ENCODE measurements at regions not wholly inside any gene's neighbourhood (a gene's known extent, or its start where the extent isn't known, plus 50 kb on each side); places are given as distances from the start of the nearest gene placed in this dataset.

- ATAC-seq (no peak), DNase-seq (ENCODE audit: low spot score) (no peak)
- Histone ChIP-seq H3K36me3 (ENCODE audit: insufficient read depth) (no peaks in the 10 kb centered on the region), H2AFZ (peak overlapping the region; percentile 47; the same call in 1 of the 2 replicates), H3F3A (replicated peaks; ENCODE audit: low read depth) (no peaks in the 10 kb centered on the region), H3K27ac (ENCODE audit: low read depth) (no peak overlapping the region), H3K27me3 (ENCODE audit: insufficient read depth) (no peaks in the 10 kb centered on the region), H3K4me2 (no peak overlapping the region), H3K4me3 (no peak overlapping the region), H4K20me1 (replicated peaks; ENCODE audit: insufficient read depth) (no peaks in the 10 kb centered on the region), H3K9me2 (ENCODE audit: insufficient read depth) (peaks cover 5% of the 10 kb centered on the region; the same call in 1 of the 2 replicates), H3K79me2 (replicated peaks; ENCODE audit: insufficient read depth) (no peaks in the 10 kb centered on the region), H3K4me1 (ENCODE audit: insufficient read depth) (no peaks in the 10 kb centered on the region)
- Mint-ChIP-seq H3K4me1 (peaks cover 5% of the 10 kb centered on the region), H3K27me3 (ENCODE audit: insufficient read depth, low read depth, poor library complexity) (peaks cover 8% of the 10 kb centered on the region), H3K36me3 (ENCODE audit: low read depth) (no peaks in the 10 kb centered on the region), H3K27ac (no peak overlapping the region), H3K9me3 (no peaks in the 10 kb centered on the region), H3K4me3 (no peak overlapping the region)
- TF ChIP-seq, protein P1, sequence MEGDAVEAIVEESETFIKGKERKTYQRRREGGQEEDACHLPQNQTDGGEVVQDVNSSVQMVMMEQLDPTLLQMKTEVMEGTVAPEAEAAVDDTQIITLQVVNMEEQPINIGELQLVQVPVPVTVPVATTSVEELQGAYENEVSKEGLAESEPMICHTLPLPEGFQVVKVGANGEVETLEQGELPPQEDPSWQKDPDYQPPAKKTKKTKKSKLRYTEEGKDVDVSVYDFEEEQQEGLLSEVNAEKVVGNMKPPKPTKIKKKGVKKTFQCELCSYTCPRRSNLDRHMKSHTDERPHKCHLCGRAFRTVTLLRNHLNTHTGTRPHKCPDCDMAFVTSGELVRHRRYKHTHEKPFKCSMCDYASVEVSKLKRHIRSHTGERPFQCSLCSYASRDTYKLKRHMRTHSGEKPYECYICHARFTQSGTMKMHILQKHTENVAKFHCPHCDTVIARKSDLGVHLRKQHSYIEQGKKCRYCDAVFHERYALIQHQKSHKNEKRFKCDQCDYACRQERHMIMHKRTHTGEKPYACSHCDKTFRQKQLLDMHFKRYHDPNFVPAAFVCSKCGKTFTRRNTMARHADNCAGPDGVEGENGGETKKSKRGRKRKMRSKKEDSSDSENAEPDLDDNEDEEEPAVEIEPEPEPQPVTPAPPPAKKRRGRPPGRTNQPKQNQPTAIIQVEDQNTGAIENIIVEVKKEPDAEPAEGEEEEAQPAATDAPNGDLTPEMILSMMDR (conservative IDR thresholded peaks at IDR 0.05; ENCODE audit: low read depth in 2 of 2), result no peak
- TF ChIP-seq ETS1 (IDR thresholded peaks at IDR 0.05) (no peak), JUNB (IDR thresholded peaks at IDR 0.05; ENCODE audit: unreplicated experiment) (no peak), STAT1 (IDR thresholded peaks at IDR 0.05; ENCODE audit: unreplicated experiment) (no peak), POLR2AphosphoS5 (IDR thresholded peaks at IDR 0.05; ENCODE audit: low read depth) (no peak), CREB1 (CRISPR knock-in tag; IDR thresholded peaks at IDR 0.05; ENCODE audit: low read depth) (no peak), ZNF462 (CRISPR knock-in tag; IDR thresholded peaks at IDR 0.05) (no peak), EZH2phosphoT487 (IDR thresholded peaks at IDR 0.05; ENCODE audit: unreplicated experiment) (no peak), ZNF331 (CRISPR knock-in tag; IDR thresholded peaks at IDR 0.05; ENCODE audit: low read depth) (no peak)
- TF ChIP-seq, protein P2, sequence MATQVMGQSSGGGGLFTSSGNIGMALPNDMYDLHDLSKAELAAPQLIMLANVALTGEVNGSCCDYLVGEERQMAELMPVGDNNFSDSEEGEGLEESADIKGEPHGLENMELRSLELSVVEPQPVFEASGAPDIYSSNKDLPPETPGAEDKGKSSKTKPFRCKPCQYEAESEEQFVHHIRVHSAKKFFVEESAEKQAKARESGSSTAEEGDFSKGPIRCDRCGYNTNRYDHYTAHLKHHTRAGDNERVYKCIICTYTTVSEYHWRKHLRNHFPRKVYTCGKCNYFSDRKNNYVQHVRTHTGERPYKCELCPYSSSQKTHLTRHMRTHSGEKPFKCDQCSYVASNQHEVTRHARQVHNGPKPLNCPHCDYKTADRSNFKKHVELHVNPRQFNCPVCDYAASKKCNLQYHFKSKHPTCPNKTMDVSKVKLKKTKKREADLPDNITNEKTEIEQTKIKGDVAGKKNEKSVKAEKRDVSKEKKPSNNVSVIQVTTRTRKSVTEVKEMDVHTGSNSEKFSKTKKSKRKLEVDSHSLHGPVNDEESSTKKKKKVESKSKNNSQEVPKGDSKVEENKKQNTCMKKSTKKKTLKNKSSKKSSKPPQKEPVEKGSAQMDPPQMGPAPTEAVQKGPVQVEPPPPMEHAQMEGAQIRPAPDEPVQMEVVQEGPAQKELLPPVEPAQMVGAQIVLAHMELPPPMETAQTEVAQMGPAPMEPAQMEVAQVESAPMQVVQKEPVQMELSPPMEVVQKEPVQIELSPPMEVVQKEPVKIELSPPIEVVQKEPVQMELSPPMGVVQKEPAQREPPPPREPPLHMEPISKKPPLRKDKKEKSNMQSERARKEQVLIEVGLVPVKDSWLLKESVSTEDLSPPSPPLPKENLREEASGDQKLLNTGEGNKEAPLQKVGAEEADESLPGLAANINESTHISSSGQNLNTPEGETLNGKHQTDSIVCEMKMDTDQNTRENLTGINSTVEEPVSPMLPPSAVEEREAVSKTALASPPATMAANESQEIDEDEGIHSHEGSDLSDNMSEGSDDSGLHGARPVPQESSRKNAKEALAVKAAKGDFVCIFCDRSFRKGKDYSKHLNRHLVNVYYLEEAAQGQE (IDR thresholded peaks at IDR 0.05; ENCODE audit: unreplicated experiment), result no peak
These were observed 258.9 kb downstream of the ICOS start for GRCh38 chr2:204195498-204195897.

Data from GM23338 (cell line).